Middle frontal gyrus (tissue), 1 donor: ENCODE measurements at regions not wholly inside any gene's neighbourhood (a gene's known extent, or its start where the extent isn't known, plus 50 kb on each side); places are given as distances from the start of the nearest gene placed in this dataset.

Source experiments
- DNase-seq: peaks from one replicate; pipeline ENCODE4 v3.0.0-alpha.2; 2015; ENCODE audit warnings: low spot score; ENCODE audit errors: extremely low spot score

GRCh38 chr2:149662556-149662955 lies 75.0 kb upstream of the MMADHC start:
- no peak for DNase-seq

GRCh38 chr2:149661844-149662243 lies 74.3 kb upstream of the MMADHC start:
- DNase-seq, result no peak

DNA sequence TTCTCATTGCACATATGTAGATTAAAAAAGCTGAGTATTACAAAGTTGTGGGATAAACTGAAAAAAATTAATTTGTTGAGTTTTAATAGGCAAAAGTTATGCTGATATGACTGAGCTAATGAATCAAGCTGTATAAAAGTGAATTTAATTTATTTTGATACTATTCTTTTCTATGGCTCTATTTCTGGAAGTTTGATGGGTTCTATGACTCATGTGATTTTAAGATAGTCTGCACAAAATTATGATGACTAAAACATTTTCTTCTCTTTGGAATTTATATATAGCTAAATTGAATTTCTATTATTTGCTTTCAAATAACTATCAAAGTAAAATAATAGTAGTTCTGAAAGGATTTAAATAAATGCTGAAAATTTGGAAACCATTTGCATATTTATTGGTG lies 71.0 kb upstream of the MMADHC start:
- DNase-seq, result no peak

DNA sequence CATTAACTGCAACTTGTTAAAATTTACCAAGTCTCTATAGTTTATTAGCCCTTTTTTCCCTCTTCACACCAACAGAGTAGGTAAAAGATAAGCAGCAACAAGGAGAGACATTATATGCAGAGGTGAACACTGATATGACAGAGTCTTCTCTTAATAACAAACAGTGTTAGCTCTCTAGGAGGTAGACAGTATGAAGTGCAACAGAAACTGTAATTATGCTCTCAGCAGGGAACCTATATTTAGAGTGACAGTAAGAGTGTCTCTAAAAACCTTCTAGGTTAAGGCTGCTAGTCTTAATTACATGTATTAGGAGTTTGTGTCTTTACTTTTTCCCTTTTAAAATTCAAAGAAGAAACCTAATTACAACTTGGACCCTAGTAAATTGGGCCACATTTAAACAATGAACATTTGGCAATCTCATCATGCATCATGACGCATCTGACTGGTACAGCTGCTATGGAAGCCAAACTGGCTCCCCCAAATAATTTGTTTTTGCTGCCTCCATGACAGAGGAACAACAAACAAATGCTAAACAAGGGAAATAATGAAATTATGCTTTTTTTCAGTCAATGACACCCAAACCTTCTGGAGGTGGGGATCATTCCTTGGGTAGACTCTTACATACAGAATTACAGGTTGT lies 69.9 kb upstream of the MMADHC start:
- no peak for DNase-seq

GRCh38 chr2:149656996-149657395 lies 69.4 kb upstream of the MMADHC start:
- DNase-seq, result no peak

GRCh38 chr2:149653831-149654445 lies 66.4 kb upstream of the MMADHC start:
- no peak for DNase-seq

GRCh38 chr2:149652926-149653325 lies 65.4 kb upstream of the MMADHC start:
- DNase-seq, result no peak

GRCh38 chr2:149652526-149652925 lies 65.0 kb upstream of the MMADHC start:
- DNase-seq, result no peak

- no peak for DNase-seq
Measured at GRCh38 chr2:149651229-149651628, 63.7 kb upstream of the MMADHC start.

- DNase-seq, result no peak
Measured at GRCh38 chr2:149650006-149650405, 62.4 kb upstream of the MMADHC start.

- no peak for DNase-seq
Measured at GRCh38 chr2:149648282-149649030, 60.9 kb upstream of the MMADHC start.

DNA sequence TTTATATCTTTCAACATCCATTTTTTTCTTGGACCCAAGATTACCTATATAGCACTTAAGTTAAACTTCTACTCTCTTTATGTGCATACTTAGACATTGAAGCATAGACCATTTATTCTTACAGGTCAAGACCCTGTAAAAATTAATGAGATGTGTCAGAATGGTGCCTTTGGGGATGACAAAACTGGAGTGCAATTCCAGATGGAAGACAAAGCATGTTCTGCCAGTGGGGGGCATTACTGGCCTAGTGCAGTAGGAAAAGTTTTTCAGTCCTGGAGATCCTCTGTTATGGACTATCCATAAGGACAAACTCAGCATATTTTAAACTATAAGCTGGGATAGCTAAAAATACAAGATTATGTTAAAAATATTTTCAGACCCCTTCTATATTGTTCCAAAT lies 57.8 kb upstream of the MMADHC start:
- no peak for DNase-seq
